GM21526 (cell line): ENCODE measurements at regions not wholly inside any gene's neighbourhood (a gene's known extent, or its start where the extent isn't known, plus 50 kb on each side); places are given as distances from the start of the nearest gene placed in this dataset.
"Not testable (repeated sequence)": the region's sequence is repeated elsewhere in the genome, so short reads cannot be mapped to it uniquely, and the experiment has no call there.

Source experiments
- ATAC-seq: cut with Tn5 transposase; IDR thresholded peaks from one replicate; pipeline ENCODE4 v1.9.1; 2021; ENCODE audit warnings: moderate library complexity; ENCODE audit not compliant: unreplicated experiment, low FRiP score

DNA sequence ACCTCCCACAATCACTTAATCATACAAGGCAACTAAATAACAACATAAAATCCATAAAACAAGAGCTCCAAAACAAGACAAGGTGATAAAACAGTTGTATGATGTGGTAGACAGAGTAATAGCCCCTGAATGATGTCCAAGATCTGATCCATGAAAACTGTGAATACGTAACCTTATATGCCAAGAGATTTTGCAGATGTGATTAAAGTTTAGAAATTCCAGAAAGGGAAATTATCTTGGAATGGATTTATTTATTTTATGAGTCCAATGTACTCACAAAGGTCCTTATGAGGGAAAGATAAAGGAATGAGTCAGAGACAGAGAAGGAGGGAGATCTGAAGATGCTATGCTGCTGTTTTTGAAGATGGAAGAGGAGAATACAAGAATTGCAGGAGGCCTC lies 1775.7 kb upstream of the C9orf72 start:
- ATAC-seq, result no peak

- no peak for ATAC-seq
Measured at GRCh38 chr9:29389421-29389820, 1816.1 kb upstream of the C9orf72 start.

- ATAC-seq, result no peak
Measured at GRCh38 chr9:29390859-29391258, 1817.6 kb upstream of the C9orf72 start.

- no peak for ATAC-seq
Measured at GRCh38 chr9:29393064-29393463, 1819.8 kb upstream of the C9orf72 start.

DNA sequence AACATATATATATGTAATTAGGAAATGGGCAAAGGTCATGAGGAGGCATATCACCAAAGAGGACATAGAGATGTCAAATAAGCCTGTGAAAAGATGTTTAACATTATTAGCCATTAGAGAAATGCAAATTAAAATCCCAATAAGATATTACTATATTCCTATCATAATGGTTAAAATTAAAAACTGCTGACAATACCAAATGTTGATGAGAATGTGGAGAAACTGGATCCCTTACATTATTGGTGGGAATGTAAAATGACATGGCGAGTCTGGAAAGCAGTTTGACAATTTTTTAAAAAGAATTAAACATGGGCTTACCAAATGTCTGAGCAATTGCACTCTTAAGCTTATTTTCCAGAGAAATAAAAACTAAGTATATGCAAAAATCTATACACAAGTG lies 1821.6 kb upstream of the C9orf72 start:
- no peak for ATAC-seq

DNA sequence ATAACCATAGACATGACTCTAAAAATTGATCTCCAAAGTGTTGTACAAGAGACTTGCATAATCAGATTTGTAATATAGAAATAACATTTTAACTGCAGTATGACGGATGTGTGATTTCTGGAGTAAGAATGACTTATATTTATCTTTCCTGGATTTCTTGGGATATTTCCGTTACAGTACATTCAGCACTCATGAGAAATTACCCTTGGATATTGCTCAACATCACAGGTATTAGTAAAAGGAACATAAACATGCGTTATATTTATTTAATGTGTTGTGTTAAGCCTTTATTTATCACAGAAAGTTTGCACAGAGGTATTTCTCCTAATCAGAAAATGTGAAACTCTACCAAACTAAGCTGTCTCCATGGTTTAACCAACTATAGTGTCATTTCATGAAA lies 1823.9 kb upstream of the C9orf72 start:
- ATAC-seq, result no peak

DNA sequence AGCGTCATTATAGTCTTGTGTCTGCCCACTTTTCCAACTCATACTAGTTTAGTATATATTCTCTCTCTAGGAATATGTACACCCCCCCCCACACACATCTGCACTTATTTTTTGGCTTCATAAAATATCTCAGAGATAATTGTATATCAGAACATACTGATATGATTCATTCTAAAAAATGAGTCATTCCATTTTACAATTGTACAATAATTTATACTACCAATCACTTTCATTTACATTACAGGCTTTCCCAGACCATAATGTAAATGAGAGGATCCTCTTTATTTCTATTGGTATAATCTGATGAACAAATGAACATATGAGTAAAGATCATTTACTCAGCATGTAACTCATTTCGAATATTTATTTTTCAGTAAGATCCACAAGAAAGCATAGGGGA lies 1842.9 kb upstream of the C9orf72 start:
- ATAC-seq, result no peak

DNA sequence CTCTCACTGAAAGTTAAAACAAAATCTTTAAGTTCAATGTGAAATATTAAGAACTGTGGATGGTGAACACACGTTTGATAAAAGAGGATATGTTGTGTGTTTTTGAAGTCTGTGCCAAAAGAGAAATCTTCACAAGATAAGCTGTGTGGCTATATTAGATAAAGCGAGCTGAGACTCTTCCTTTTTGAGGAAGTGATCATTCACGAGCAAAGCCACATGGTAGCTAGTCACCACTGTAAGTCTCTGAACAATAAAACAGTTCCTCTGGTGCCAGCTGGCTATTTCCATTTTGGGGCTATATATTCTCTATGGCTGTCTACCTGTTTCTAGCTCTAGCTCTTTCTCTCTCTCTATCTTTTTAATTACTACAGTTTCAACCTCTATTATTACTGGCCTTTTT lies 1849.2 kb upstream of the C9orf72 start:
- ATAC-seq, result no peak

DNA sequence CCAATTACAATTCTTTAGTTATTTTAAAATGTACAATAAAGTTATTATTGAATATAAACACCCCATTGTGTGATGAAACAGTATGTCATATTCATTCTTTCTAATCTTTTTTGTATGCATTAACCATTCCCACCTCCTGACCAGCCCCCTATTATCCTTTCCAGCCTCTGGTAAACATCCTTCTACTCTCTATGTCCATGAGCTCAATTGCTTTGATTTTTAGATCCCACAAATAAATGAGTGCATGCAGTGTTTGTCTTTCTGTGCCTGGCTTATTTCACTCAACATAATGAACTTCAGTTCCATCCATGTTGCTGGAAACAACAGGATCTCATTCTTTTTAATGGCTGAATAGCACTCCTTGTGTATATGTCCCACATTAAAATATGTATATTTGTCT lies 1858.9 kb upstream of the C9orf72 start:
- no peak for ATAC-seq

- ATAC-seq, result not testable (repeated sequence)
Measured at GRCh38 chr9:29432656-29433055, 1859.4 kb upstream of the C9orf72 start.

GRCh38 chr9:29435368-29435767 lies 1862.1 kb upstream of the C9orf72 start:
- no peak for ATAC-seq

DNA sequence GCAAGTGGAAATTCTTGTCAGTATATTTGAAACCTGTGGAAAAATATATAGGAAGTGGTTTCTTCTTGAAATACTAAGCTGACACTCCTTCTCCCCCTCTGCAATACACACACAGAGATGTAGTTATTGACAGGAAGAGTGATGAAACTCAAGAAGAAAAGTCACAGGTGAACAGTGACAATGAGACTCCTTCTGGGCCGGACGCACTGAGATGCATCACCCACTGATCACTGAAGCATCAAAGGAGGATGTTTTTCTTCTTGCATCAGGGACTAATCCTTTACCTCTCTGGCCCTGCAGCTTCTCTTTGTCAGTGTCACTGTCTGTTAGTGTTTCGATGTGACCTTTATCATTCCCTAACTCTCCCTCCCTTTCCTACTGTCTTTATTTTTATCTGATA lies 1864.2 kb upstream of the C9orf72 start:
- ATAC-seq, result no peak

- ATAC-seq, result no peak
Measured at GRCh38 chr9:29439961-29440360, 1866.7 kb upstream of the C9orf72 start.

DNA sequence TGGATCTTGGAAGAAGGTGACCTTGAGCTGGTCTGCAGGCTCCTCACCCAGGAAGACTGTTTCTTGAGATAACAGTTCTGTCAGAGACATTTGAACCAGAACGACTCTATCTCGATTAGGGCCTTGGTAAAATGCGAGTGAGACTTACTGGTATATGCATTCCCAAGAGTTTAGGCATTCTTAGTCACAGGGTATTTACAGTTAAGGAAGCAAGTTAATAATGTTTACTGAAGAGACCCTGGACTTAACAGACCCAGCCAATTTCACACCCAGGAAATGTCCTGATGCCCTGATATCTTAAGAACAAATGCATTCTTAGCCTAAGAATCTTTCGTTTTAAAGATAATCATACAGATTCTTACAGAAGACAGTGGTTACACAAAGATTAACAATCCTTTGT lies 1867.2 kb upstream of the C9orf72 start:
- no peak for ATAC-seq

- ATAC-seq, result no peak
Measured at GRCh38 chr9:29445751-29446150, 1872.5 kb upstream of the C9orf72 start.

DNA sequence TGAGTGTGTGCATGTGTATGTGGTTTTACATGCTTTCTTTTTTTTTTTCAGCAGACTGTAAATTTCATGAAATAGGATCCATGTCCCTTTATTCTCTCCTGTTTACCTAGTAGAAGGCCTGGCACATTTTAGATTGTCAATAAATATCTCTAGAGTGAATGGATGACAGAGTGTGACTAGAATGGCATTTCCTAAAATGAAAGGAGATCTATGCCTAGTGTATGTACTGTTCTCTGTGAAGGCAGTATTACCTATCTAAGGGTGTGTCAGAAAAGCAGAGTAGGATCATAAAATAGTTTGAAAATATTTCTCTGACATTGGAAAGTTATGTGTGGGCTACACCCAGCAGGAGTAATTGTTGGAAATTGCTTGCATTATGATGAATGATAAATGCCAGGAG lies 1876.0 kb upstream of the C9orf72 start:
- no peak for ATAC-seq

DNA sequence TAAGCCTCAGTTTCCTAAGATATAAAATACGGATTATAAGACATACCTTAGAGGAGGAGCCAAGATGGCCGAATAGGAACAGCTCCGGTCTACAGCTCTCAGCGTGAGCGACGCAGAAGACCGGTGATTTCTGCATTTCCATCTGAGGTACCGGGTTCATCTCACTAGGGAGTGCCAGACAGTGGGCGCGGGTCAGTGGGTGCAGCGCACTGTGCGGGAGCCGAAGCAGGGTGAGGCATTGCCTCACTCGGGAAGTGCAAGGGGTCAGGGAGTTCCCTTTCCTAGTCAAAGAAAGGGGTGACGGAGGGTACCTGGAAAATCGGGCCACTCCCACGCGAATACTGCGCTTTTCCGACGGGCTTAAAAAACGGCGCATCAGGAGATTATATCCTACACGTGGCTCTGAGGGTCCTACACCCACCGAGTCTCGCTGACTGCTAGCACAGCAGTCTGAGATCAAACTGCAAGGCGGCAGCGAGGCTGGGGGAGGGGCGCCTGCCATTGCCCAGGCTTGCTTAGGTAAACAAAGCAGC lies 1877.1 kb upstream of the C9orf72 start:
- not testable (repeated sequence) for ATAC-seq

DNA sequence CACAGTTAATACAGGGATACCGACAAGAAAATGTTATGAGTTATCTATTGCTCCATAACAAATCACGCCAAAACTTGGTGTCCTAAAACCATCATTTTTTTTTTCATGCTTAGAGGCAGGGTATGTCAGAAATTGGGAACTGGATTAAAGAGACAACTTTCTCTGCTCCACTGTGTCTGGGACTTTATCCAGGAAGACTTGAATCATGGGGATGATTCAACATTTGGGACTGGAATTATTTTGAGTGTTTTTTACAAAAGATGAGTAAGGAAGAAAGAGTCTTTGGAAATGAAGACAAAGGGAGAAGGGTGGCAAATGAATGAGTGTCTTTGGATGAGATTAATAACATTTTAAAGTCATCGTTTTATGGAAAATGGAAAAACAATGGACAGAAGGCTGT lies 1883.7 kb upstream of the C9orf72 start:
- ATAC-seq, result no peak

GRCh38 chr9:29475471-29475870 lies 1902.2 kb upstream of the C9orf72 start:
- no peak for ATAC-seq

DNA sequence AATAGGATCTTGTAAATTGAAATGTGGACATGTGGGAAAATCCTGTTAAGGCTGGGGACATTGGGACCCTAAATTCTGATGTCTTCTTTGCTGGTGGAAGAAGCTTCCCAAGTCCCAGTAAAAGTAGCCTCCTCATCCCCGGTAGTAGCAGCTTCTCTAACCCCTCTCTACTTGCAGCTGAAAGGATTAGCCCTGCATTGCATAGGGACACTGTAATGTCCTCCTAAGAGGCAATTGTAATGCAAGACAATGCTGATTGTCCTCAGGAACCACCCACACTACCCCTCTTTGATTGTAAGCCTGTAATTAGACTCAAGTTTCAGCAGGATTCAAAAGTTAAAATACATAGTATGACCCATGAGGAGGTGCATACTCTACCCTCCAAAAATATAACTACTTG lies 1938.4 kb upstream of the C9orf72 start:
- ATAC-seq, result no peak

GRCh38 chr9:29514336-29514735 lies 1941.1 kb upstream of the C9orf72 start:
- ATAC-seq, result no peak

DNA sequence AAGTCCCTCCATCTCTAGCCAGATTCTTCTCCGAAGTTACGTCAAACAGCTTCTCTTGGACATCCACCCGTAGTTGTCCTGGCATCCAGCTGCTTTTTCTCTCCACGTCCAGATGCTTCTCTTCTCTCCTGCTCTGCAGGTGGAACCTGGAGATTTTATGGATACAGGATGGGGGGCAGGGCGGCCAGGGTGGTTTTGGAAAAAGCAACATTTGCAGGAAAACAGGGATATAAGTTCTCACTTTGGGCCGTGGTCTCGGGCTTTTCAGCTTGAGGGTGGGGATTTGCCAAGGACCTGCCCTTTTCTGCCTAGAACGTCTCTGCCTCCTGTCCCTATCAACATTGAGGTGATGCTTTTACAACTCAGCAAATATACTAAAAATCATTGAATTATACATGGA lies 1941.6 kb upstream of the C9orf72 start:
- no peak for ATAC-seq

DNA sequence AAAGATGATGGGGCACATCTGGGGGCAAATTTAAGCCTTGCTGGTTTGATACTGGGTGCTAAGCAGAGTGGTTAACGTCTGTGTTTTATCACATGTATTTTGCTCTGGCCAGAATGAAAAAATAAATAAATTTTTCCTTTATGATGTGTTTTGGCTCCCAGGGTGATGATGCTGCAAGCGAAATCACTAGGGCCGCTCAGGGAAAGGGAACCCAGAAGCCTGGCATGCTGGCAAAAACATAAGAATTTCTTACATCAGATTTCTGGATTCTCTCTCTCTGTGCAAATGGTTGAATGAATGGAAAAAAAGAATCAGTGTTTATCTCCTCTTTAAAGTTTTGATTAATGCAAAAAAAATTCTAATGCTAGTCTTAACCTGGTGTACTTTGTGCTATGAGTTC lies 1975.2 kb upstream of the C9orf72 start:
- ATAC-seq, result no peak
